Peyer's patch (tissue), 4 donors: ENCODE measurements at regions not wholly inside any gene's neighbourhood (a gene's known extent, or its start where the extent isn't known, plus 50 kb on each side); places are given as distances from the start of the nearest gene placed in this dataset.

Experiments used
- POLR2A ChIP-seq, 2 donors: fragments of 450-650 bp; IDR thresholded peaks; one replicate each; pipeline ENCODE4 v1.5.1; 2017; ENCODE audit warnings: antibody characterized with exemption in 2 of 2, mild to moderate bottlenecking in 2 of 2, moderate library complexity in 2 of 2
- TF ChIP-seq, protein P1 (sequence below), 6 experiments: fragments of 450-650 bp in 4 of 6; fragments of 200-600 bp in 2 of 6; sonication (generic) in 1 of 6; IDR thresholded peaks; one replicate each; pipeline ENCODE4 v1.5.1; 2017 to 2019; ENCODE audit warnings: antibody characterized with exemption in 6 of 6, mild to moderate bottlenecking in 3 of 6, moderate library complexity in 1 of 6

DNA sequence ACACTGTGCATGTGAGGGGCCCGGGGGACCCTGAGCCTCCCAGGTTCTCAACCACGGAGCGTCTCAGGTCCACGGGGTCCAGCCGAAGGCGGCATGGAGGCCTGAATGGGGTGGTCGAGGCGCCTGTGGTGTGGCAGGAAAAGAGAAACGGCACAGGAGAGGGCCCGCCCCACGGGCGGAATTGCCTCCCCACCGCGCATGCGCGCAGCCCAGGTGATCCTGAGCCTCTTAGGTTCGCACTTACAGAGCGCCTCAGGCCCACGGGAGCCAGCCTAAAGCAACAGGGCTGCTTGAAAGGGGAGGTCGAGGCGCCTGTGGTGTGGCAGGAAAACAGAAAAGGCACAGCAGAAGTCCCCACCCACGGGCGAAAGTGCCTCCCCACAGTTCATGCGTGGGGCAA is 311.0 kb downstream of the ALG10 start:
- TF ChIP-seq, protein P1, sequence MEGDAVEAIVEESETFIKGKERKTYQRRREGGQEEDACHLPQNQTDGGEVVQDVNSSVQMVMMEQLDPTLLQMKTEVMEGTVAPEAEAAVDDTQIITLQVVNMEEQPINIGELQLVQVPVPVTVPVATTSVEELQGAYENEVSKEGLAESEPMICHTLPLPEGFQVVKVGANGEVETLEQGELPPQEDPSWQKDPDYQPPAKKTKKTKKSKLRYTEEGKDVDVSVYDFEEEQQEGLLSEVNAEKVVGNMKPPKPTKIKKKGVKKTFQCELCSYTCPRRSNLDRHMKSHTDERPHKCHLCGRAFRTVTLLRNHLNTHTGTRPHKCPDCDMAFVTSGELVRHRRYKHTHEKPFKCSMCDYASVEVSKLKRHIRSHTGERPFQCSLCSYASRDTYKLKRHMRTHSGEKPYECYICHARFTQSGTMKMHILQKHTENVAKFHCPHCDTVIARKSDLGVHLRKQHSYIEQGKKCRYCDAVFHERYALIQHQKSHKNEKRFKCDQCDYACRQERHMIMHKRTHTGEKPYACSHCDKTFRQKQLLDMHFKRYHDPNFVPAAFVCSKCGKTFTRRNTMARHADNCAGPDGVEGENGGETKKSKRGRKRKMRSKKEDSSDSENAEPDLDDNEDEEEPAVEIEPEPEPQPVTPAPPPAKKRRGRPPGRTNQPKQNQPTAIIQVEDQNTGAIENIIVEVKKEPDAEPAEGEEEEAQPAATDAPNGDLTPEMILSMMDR (IDR thresholded peaks at IDR 0.05), result no peak
- no peak for TF ChIP-seq POLR2A (IDR thresholded peaks at IDR 0.05)
